Fibroblast of skin of left quadriceps (primary cell): ENCODE measurements at regions not wholly inside any gene's neighbourhood (a gene's known extent, or its start where the extent isn't known, plus 50 kb on each side); places are given as distances from the start of the nearest gene placed in this dataset.
"Not testable (repeated sequence)": the region's sequence is repeated elsewhere in the genome, so short reads cannot be mapped to it uniquely, and the experiment has no call there.

ENCODE experiments used
- DNase-seq, 2 experiments: peaks; one replicate each; pipeline ENCODE4 v3.0.0-alpha.2; 2013; ENCODE audit warnings: low read depth in 2 of 2

- no peak for DNase-seq
These were observed 98.9 kb upstream of the MAPRE2 start for GRCh38 chr18:34942276-34942675.

- no peak for DNase-seq
These were observed 98.2 kb upstream of the MAPRE2 start for GRCh38 chr18:34942975-34943374.

- no peak for DNase-seq
These were observed 97.6 kb upstream of the MAPRE2 start for GRCh38 chr18:34943587-34943986.

GRCh38 chr18:34947711-34948125, 93.5 kb upstream of the MAPRE2 start:
- no peak for DNase-seq

GRCh38 chr18:34951625-34952379, 89.4 kb upstream of the MAPRE2 start:
- no peak for DNase-seq

- DNase-seq, result no peak
These were observed 88.0 kb upstream of the MAPRE2 start for GRCh38 chr18:34953212-34953611.

GRCh38 chr18:34955494-34955893, 85.7 kb upstream of the MAPRE2 start:
- DNase-seq, result not testable (repeated sequence)

- no peak for DNase-seq
These were observed 84.5 kb upstream of the MAPRE2 start for GRCh38 chr18:34956663-34957062.

- DNase-seq, result no peak
These were observed 83.9 kb upstream of the MAPRE2 start for GRCh38 chr18:34957119-34957863.

- no peak for DNase-seq
These were observed 83.4 kb upstream of the MAPRE2 start for GRCh38 chr18:34957864-34958259.

- no peak for DNase-seq
These were observed 81.9 kb upstream of the MAPRE2 start for GRCh38 chr18:34959211-34959829.

GRCh38 chr18:34959989-34960388, 81.2 kb upstream of the MAPRE2 start:
- DNase-seq, result no peak

- no peak for DNase-seq
These were observed 76.1 kb upstream of the MAPRE2 start for GRCh38 chr18:34965108-34965507.

GRCh38 chr18:34965566-34965965, 75.6 kb upstream of the MAPRE2 start:
- DNase-seq, result no peak

GRCh38 chr18:34970106-34970505, 71.1 kb upstream of the MAPRE2 start:
- DNase-seq, result no peak

- no peak for DNase-seq
These were observed 69.9 kb upstream of the MAPRE2 start for GRCh38 chr18:34971313-34971712.

GRCh38 chr18:34972765-34973414, 68.3 kb upstream of the MAPRE2 start:
- no peak for DNase-seq

- no peak for DNase-seq
These were observed 65.1 kb upstream of the MAPRE2 start for GRCh38 chr18:34976123-34976522.

GRCh38 chr18:34976534-34976898, 64.7 kb upstream of the MAPRE2 start:
- DNase-seq, result no peak

GRCh38 chr18:34976899-34977837, 64.0 kb upstream of the MAPRE2 start:
- DNase-seq, result no peak

- no peak for DNase-seq
These were observed 63.2 kb upstream of the MAPRE2 start for GRCh38 chr18:34977838-34978532.
